SK-N-MC (cell line): ENCODE measurements at regions not wholly inside any gene's neighbourhood (a gene's known extent, or its start where the extent isn't known, plus 50 kb on each side); places are given as distances from the start of the nearest gene placed in this dataset.

Experiments used
- EZH2 ChIP-seq: fragments of 200-600 bp; sonication (generic); IDR thresholded peaks from one replicate; pipeline ENCODE4 v1.6.1; 2017; ENCODE audit warnings: antibody characterized with exemption
- FOXP2 ChIP-seq: optimal IDR thresholded peaks from 2 replicates; pipeline ENCODE3; 2011; ENCODE audit warnings: mild to moderate bottlenecking, moderate library complexity; ENCODE audit not compliant: insufficient read depth; ENCODE audit errors: extremely low read length, control extremely low read depth
- POLR2AphosphoS5 ChIP-seq: IDR thresholded peaks from 2 replicates; pipeline ENCODE4 v1.6.1; 2012; ENCODE audit warnings: mild to moderate bottlenecking, low read depth, low read length, borderline replicate concordance

DNA sequence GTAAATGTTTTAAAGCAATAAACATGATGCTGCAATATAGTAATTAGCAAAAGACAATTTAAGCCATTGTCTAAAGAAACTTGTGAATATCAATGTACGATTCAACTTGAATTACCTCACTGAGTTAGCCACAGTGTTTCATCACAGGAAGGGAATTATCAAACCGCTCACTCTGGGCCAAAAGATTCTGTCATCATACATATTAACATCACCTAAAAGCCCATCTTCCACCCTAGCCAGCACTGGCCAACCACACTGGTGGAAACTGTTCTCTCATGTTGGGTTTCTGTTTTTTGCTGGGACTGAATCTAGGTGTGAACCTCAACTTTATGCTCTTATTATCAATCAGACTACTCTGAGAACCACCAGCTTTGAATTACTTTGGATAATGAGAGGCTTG is 497.7 kb upstream of the THBS1 start:
- TF ChIP-seq EZH2 (no peak), POLR2AphosphoS5 (no peak), FOXP2 (no peak)
